Fibroblast of lung (primary cell): ENCODE measurements at regions not wholly inside any gene's neighbourhood (a gene's known extent, or its start where the extent isn't known, plus 50 kb on each side); places are given as distances from the start of the nearest gene placed in this dataset.
"Not testable (repeated sequence)": the region's sequence is repeated elsewhere in the genome, so short reads cannot be mapped to it uniquely, and the experiment has no call there.

Source experiments
- EZH2 ChIP-seq: IDR thresholded peaks from 2 replicates; pipeline ENCODE4 v1.5.1; 2012; ENCODE audit warnings: low read length, control low read depth, mild to moderate bottlenecking; ENCODE audit errors: missing control alignments
- TF ChIP-seq, protein P1 (sequence below), 2 donors: IDR thresholded peaks in 1 of 2; conservative IDR thresholded peaks in 1 of 2; 1 replicate in 1 of 2; 2 replicates in 1 of 2; pipeline ENCODE4 v1.5.1; 2011 to 2012; ENCODE audit warnings: low read length in 2 of 2, control low read depth in 1 of 2, inconsistent platforms in 1 of 2, low read depth in 1 of 2, mild to moderate bottlenecking in 1 of 2

- TF ChIP-seq, protein P1, sequence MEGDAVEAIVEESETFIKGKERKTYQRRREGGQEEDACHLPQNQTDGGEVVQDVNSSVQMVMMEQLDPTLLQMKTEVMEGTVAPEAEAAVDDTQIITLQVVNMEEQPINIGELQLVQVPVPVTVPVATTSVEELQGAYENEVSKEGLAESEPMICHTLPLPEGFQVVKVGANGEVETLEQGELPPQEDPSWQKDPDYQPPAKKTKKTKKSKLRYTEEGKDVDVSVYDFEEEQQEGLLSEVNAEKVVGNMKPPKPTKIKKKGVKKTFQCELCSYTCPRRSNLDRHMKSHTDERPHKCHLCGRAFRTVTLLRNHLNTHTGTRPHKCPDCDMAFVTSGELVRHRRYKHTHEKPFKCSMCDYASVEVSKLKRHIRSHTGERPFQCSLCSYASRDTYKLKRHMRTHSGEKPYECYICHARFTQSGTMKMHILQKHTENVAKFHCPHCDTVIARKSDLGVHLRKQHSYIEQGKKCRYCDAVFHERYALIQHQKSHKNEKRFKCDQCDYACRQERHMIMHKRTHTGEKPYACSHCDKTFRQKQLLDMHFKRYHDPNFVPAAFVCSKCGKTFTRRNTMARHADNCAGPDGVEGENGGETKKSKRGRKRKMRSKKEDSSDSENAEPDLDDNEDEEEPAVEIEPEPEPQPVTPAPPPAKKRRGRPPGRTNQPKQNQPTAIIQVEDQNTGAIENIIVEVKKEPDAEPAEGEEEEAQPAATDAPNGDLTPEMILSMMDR (conservative IDR thresholded peaks at IDR 0.05 in 1 of 2, IDR thresholded peaks at IDR 0.05 in 1 of 2; ENCODE audit: low read depth in 1 of 2, low read length in 2 of 2): not testable (repeated sequence)
- TF ChIP-seq EZH2: not testable (repeated sequence)
Measured at GRCh38 chr18:59039040-59039320, 100.7 kb upstream of the SEC11C start.
